DOHH2 (cell line): ENCODE measurements at regions not wholly inside any gene's neighbourhood (a gene's known extent, or its start where the extent isn't known, plus 50 kb on each side); places are given as distances from the start of the nearest gene placed in this dataset.

Experiments used
- H3F3A ChIP-seq: fragments of 200-600 bp; sonication (generic), shearing (Covaris generic); 2 replicates; pipeline ENCODE4 v1.6.0; 2016; ENCODE audit warnings: antibody characterized with exemption, mild to moderate bottlenecking; ENCODE audit not compliant: control insufficient read depth, insufficient read depth
- H3K27ac ChIP-seq: fragments of 200-600 bp; sonication (generic); 2 replicates; pipeline ENCODE4 v1.5.1; 2014; ENCODE audit warnings: low read depth, mild to moderate bottlenecking, low read length, moderate library complexity
- H3K27me3 ChIP-seq: fragments of 200-600 bp; sonication (generic); 2 replicates; pipeline ENCODE4 v1.6.1; 2014; ENCODE audit warnings: mild to moderate bottlenecking, low read length, mixed read lengths; ENCODE audit not compliant: control insufficient read depth
- H3K36me3 ChIP-seq: fragments of 200-600 bp; sonication (generic); 2 replicates; pipeline ENCODE4 v1.6.1; 2014; ENCODE audit warnings: mild to moderate bottlenecking, low read length, moderate library complexity, mixed read lengths; ENCODE audit not compliant: control insufficient read depth
- H3K4me1 ChIP-seq: fragments of 200-600 bp; sonication (generic); 2 replicates; pipeline ENCODE4 v1.6.1; 2014; ENCODE audit warnings: mild to moderate bottlenecking, low read length, mixed read lengths; ENCODE audit not compliant: control insufficient read depth
- H3K4me2 ChIP-seq: fragments of 200-600 bp; sonication (generic); 2 replicates; pipeline ENCODE4 v1.6.0; 2014; ENCODE audit warnings: mild to moderate bottlenecking, low read length, moderate library complexity
- H3K4me3 ChIP-seq: fragments of 200-600 bp; sonication (generic); 2 replicates; pipeline ENCODE4 v1.5.1; 2014; ENCODE audit warnings: mild to moderate bottlenecking, low read length, mixed read lengths
- H3K79me2 ChIP-seq: fragments of 200-600 bp; sonication (generic); 2 replicates; pipeline ENCODE4 v1.6.1; 2014; ENCODE audit warnings: mild to moderate bottlenecking, low read length, mixed read lengths; ENCODE audit not compliant: control insufficient read depth
- H3K9me2 ChIP-seq: fragments of 200-600 bp; sonication (generic); replicated peaks from 2 replicates; pipeline ENCODE4 v1.6.1; 2014; ENCODE audit warnings: mild to moderate bottlenecking, low read length, mixed read lengths; ENCODE audit not compliant: control insufficient read depth
- H3K9me3 ChIP-seq: fragments of 200-600 bp; sonication (generic); 2 replicates; pipeline ENCODE4 v1.6.1; 2014; ENCODE audit warnings: antibody characterized with exemption, low read length, mixed read lengths; ENCODE audit not compliant: control insufficient read depth, insufficient read depth
- H4K20me1 ChIP-seq: fragments of 200-600 bp; sonication (generic); 2 replicates; pipeline ENCODE4 v1.6.0; 2014; ENCODE audit warnings: low read depth, mild to moderate bottlenecking, antibody characterized with exemption, low read length, moderate library complexity; ENCODE audit not compliant: control insufficient read depth, insufficient read depth
- EZH2phosphoT487 ChIP-seq: fragments of 200-600 bp; sonication (generic); IDR thresholded peaks from 2 replicates; pipeline ENCODE4 v1.6.1; 2017; ENCODE audit warnings: borderline replicate concordance, mild to moderate bottlenecking, antibody characterized with exemption, low read length, moderate library complexity, mixed read lengths
- TF ChIP-seq, protein P1 (sequence below): fragments of 200-600 bp; sonication (generic); IDR thresholded peaks from one replicate; pipeline ENCODE4 v1.5.1; 2014; ENCODE audit warnings: antibody characterized with exemption, mild to moderate bottlenecking, low read depth, low read length; ENCODE audit not compliant: poor library complexity, severe bottlenecking

- Histone ChIP-seq H3K4me2 (no peak overlapping the region), H3K9me2 (no peaks in the 10 kb centered on the region), H3F3A (no peaks in the 10 kb centered on the region), H3K27ac (no peak overlapping the region), H3K79me2 (no peaks in the 10 kb centered on the region), H4K20me1 (no peaks in the 10 kb centered on the region), H3K9me3 (no peaks in the 10 kb centered on the region), H3K4me3 (no peak overlapping the region), H3K27me3 (no peaks in the 10 kb centered on the region), H3K36me3 (no peaks in the 10 kb centered on the region), H3K4me1 (no peaks in the 10 kb centered on the region)
- TF ChIP-seq EZH2phosphoT487 = no peak
- TF ChIP-seq, protein P1, sequence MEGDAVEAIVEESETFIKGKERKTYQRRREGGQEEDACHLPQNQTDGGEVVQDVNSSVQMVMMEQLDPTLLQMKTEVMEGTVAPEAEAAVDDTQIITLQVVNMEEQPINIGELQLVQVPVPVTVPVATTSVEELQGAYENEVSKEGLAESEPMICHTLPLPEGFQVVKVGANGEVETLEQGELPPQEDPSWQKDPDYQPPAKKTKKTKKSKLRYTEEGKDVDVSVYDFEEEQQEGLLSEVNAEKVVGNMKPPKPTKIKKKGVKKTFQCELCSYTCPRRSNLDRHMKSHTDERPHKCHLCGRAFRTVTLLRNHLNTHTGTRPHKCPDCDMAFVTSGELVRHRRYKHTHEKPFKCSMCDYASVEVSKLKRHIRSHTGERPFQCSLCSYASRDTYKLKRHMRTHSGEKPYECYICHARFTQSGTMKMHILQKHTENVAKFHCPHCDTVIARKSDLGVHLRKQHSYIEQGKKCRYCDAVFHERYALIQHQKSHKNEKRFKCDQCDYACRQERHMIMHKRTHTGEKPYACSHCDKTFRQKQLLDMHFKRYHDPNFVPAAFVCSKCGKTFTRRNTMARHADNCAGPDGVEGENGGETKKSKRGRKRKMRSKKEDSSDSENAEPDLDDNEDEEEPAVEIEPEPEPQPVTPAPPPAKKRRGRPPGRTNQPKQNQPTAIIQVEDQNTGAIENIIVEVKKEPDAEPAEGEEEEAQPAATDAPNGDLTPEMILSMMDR = no peak
These were observed 206.9 kb downstream of the ASB1 start for GRCh38 chr2:238633426-238634328.

DNA sequence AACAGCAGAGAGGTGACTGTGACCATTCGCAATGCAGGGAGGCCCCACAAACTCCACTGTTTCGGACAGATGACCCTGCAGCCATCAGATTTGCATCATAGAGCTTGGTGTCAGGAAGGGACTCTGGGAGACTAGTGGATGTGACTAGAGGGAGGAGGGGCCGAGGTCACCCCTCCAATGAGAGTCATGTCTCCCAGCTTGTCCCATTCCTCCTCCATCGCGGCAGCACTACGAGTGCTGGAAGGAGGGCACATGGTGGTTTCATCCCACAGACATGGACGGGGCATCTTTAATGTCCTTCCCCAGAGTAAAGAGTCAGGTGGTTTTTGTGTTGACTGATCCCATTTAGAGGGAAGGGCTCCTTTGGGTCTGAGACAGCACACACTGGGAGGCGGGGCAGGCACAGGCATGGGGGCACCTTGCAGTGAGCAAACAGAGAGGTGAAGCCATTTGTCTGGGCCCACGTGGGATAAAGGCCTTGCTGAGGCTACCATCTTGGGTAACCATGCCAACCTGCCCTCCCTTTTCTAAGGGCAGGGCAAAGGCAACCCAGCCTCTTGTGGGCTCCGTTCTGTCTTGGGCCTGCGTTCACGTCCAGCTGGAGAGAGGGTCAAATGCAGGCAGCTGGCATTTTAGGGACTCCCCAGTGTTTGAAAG is 208.1 kb downstream of the ASB1 start:
- no peaks in the 10 kb centered on the region for H3K9me2 ChIP-seq
- no peak overlapping the region for H3K4me2 ChIP-seq
- H3K27me3 ChIP-seq = no peaks in the 10 kb centered on the region
- no peaks in the 10 kb centered on the region for H3F3A ChIP-seq
- no peak overlapping the region for H3K27ac ChIP-seq
- TF ChIP-seq EZH2phosphoT487 = no peak
- no peaks in the 10 kb centered on the region for H4K20me1 ChIP-seq
- no peaks in the 10 kb centered on the region for H3K9me3 ChIP-seq
- H3K4me3 ChIP-seq = no peak overlapping the region
- H3K79me2 ChIP-seq = no peaks in the 10 kb centered on the region
- H3K4me1 ChIP-seq = no peaks in the 10 kb centered on the region
- no peaks in the 10 kb centered on the region for H3K36me3 ChIP-seq

- Histone ChIP-seq H3K36me3 (no peaks in the 10 kb centered on the region), H3K4me3 (no peak overlapping the region), H3K27me3 (no peaks in the 10 kb centered on the region), H4K20me1 (no peaks in the 10 kb centered on the region), H3K4me1 (no peaks in the 10 kb centered on the region), H3K9me3 (no peaks in the 10 kb centered on the region), H3K9me2 (no peaks in the 10 kb centered on the region), H3K27ac (no peak overlapping the region), H3K79me2 (no peaks in the 10 kb centered on the region), H3F3A (no peaks in the 10 kb centered on the region), H3K4me2 (no peak overlapping the region)
- TF ChIP-seq, protein P1 = no peak
- no peak for TF ChIP-seq EZH2phosphoT487
These were observed 208.9 kb downstream of the ASB1 start for GRCh38 chr2:238635647-238636051.
